GM12891 (cell line): ENCODE measurements at regions not wholly inside any gene's neighbourhood (a gene's known extent, or its start where the extent isn't known, plus 50 kb on each side); places are given as distances from the start of the nearest gene placed in this dataset.

Experiments used
- POLR2A ChIP-seq: IDR thresholded peaks from 2 replicates; pipeline ENCODE4 v1.6.1; 2011; ENCODE audit warnings: low read depth, low read length, control low read depth
- POLR2AphosphoS5 ChIP-seq: IDR thresholded peaks from 2 replicates; pipeline ENCODE4 v1.6.1; 2011; ENCODE audit warnings: low read depth, low read length, control low read depth

GRCh38 chr9:115786321-115786720 is 367.3 kb upstream of the PAPPA start:
- TF ChIP-seq POLR2A = no peak
- no peak for TF ChIP-seq POLR2AphosphoS5
